ENCODE measurements at regions not wholly inside any gene's neighbourhood (a gene's known extent, or its start where the extent isn't known, plus 50 kb on each side); places are given as distances from the start of the nearest gene placed in this dataset.

DNA sequence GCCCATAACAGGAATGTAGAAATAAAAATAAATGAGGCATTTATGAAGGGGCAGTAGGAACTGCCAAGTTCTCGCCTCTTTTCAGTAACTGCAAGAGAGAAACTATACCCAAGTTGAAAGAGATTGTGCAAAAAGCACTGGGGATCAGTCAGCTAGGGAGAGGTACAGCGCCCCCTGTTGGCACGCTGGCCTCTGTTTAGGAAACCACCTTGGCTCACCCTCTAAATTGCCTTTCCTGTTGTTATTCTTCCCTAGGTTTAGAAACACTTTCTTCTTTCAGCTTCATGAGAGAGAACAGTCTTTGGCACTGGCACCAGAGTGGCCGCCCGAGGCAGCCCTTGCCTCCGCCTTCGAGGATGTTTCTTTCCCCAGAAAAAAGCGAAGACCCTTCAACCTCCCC, 348.5 kb downstream of the MID1IP1 start:
- no peak for TF ChIP-seq EZH2phosphoT487 (IDR thresholded peaks at IDR 0.05; ENCODE audit: borderline replicate concordance, low read length)
- TF ChIP-seq, protein P1, sequence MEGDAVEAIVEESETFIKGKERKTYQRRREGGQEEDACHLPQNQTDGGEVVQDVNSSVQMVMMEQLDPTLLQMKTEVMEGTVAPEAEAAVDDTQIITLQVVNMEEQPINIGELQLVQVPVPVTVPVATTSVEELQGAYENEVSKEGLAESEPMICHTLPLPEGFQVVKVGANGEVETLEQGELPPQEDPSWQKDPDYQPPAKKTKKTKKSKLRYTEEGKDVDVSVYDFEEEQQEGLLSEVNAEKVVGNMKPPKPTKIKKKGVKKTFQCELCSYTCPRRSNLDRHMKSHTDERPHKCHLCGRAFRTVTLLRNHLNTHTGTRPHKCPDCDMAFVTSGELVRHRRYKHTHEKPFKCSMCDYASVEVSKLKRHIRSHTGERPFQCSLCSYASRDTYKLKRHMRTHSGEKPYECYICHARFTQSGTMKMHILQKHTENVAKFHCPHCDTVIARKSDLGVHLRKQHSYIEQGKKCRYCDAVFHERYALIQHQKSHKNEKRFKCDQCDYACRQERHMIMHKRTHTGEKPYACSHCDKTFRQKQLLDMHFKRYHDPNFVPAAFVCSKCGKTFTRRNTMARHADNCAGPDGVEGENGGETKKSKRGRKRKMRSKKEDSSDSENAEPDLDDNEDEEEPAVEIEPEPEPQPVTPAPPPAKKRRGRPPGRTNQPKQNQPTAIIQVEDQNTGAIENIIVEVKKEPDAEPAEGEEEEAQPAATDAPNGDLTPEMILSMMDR (IDR thresholded peaks at IDR 0.05; ENCODE audit: low read depth, low read length, poor library complexity, severe bottlenecking), result peak; percentile 62
- H3K36me3 ChIP-seq (ENCODE audit: control insufficient read depth, low read length), result no peaks in the 10 kb centered on the region
- H3K79me2 ChIP-seq (ENCODE audit: control insufficient read depth, low read length), result no peaks in the 10 kb centered on the region
- no peak overlapping the region for H3K27ac ChIP-seq (ENCODE audit: low read depth, low read length)
- no peak overlapping the region for H3K4me3 ChIP-seq (ENCODE audit: low read length)
- H3K27me3 ChIP-seq (ENCODE audit: control insufficient read depth, low read length), result no peaks in the 10 kb centered on the region
- no peaks in the 10 kb centered on the region for H3K9me3 ChIP-seq (ENCODE audit: control insufficient read depth, insufficient read depth, low read length)
- H3K4me2 ChIP-seq (ENCODE audit: low read length), result no peak overlapping the region
- no peaks in the 10 kb centered on the region for H4K20me1 ChIP-seq (ENCODE audit: control insufficient read depth, insufficient read depth, low read depth, low read length)
- no peaks in the 10 kb centered on the region for H3F3A ChIP-seq (ENCODE audit: control insufficient read depth, insufficient read depth)
- H3K9me2 ChIP-seq (replicated peaks; ENCODE audit: control insufficient read depth, low read length), result no peaks in the 10 kb centered on the region
- peaks cover 3% of the 10 kb centered on the region for H3K4me1 ChIP-seq (ENCODE audit: control insufficient read depth, low read length)

DNA sequence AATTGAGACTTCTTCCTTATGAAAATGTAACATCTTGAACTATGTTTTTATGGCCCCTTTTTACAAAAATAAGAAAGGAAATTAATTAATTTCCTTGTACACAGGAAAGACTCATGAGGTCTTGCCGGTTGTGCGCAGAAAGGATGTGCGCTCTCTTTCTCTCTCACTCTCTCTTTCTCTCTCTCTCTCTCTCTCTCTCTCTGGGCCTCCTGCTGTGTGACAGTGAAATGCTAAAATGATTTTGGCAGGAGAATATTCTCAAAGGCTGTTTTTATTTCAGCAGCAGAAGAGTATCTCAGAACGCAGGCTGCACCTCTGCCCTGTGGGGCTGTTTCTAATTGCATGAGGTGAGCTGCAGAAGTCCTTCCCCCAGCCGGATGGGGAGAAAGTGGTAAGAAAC, 349.0 kb downstream of the MID1IP1 start:
- Histone ChIP-seq H3K27ac (ENCODE audit: low read depth, low read length) (no peak overlapping the region), H3K9me3 (ENCODE audit: control insufficient read depth, insufficient read depth, low read length) (no peaks in the 10 kb centered on the region), H3F3A (ENCODE audit: control insufficient read depth, insufficient read depth) (no peaks in the 10 kb centered on the region), H3K4me3 (ENCODE audit: low read length) (no peak overlapping the region), H3K27me3 (ENCODE audit: control insufficient read depth, low read length) (no peaks in the 10 kb centered on the region), H3K36me3 (ENCODE audit: control insufficient read depth, low read length) (no peaks in the 10 kb centered on the region), H3K4me2 (ENCODE audit: low read length) (no peak overlapping the region), H3K4me1 (ENCODE audit: control insufficient read depth, low read length) (no peaks in the 10 kb centered on the region), H3K9me2 (replicated peaks; ENCODE audit: control insufficient read depth, low read length) (no peaks in the 10 kb centered on the region), H4K20me1 (ENCODE audit: control insufficient read depth, insufficient read depth, low read depth, low read length) (no peaks in the 10 kb centered on the region), H3K79me2 (ENCODE audit: control insufficient read depth, low read length) (no peaks in the 10 kb centered on the region)
- TF ChIP-seq, protein P1 (IDR thresholded peaks at IDR 0.05; ENCODE audit: low read depth, low read length, poor library complexity, severe bottlenecking), result no peak
- TF ChIP-seq EZH2phosphoT487 (IDR thresholded peaks at IDR 0.05; ENCODE audit: borderline replicate concordance, low read length), result no peak

DNA sequence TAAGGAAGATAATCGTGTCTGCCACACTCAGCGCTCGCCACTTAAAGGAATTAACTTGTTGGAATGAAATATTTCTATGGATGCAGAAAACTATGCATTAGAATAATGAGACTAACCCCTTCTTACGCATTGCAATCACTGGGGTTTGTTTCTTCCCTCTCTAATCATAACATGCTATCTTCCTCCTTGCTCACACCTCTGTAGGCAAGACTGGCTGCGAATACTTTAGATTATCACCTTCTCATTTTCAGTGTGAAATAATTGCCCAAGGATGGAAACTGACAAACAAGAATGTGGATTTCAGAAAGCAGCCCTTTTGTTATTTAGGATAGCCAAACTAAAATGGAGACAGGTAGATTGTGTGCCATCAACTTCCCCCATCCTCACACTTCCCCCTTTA, 349.4 kb downstream of the MID1IP1 start:
- H3K4me3 ChIP-seq (ENCODE audit: low read length), result no peak overlapping the region
- no peaks in the 10 kb centered on the region for H3K79me2 ChIP-seq (ENCODE audit: control insufficient read depth, low read length)
- H3K9me3 ChIP-seq (ENCODE audit: control insufficient read depth, insufficient read depth, low read length), result no peaks in the 10 kb centered on the region
- H3K4me2 ChIP-seq (ENCODE audit: low read length), result no peak overlapping the region
- TF ChIP-seq, protein P1 (IDR thresholded peaks at IDR 0.05; ENCODE audit: low read depth, low read length, poor library complexity, severe bottlenecking), result no peak
- TF ChIP-seq EZH2phosphoT487 (IDR thresholded peaks at IDR 0.05; ENCODE audit: borderline replicate concordance, low read length), result no peak
- no peaks in the 10 kb centered on the region for H3K4me1 ChIP-seq (ENCODE audit: control insufficient read depth, low read length)
- no peak overlapping the region for H3K27ac ChIP-seq (ENCODE audit: low read depth, low read length)
- H3K36me3 ChIP-seq (ENCODE audit: control insufficient read depth, low read length), result no peaks in the 10 kb centered on the region
- H3F3A ChIP-seq (ENCODE audit: control insufficient read depth, insufficient read depth), result no peaks in the 10 kb centered on the region
- no peaks in the 10 kb centered on the region for H4K20me1 ChIP-seq (ENCODE audit: control insufficient read depth, insufficient read depth, low read depth, low read length)
- H3K27me3 ChIP-seq (ENCODE audit: control insufficient read depth, low read length), result no peaks in the 10 kb centered on the region
- no peaks in the 10 kb centered on the region for H3K9me2 ChIP-seq (replicated peaks; ENCODE audit: control insufficient read depth, low read length)

Measured in DOHH2 (cell line).